ENCODE measurements at regions not wholly inside any gene's neighbourhood (a gene's known extent, or its start where the extent isn't known, plus 50 kb on each side); places are given as distances from the start of the nearest gene placed in this dataset.

GRCh38 chr1:5455056-5455455, 537.2 kb downstream of the NPHP4 start:
- TF ChIP-seq CTCF (IDR thresholded peaks at IDR 0.05) (no peak), POLR2A (IDR thresholded peaks at IDR 0.05) (no peak)
